ENCODE measurements at regions not wholly inside any gene's neighbourhood (a gene's known extent, or its start where the extent isn't known, plus 50 kb on each side); places are given as distances from the start of the nearest gene placed in this dataset.

GRCh38 chr6:71209206-71209605, 79.4 kb upstream of the OGFRL1 start:
- Histone ChIP-seq H3K27me3 (ENCODE audit: insufficient read depth, low read depth, severe bottlenecking) (no peaks in the 10 kb centered on the region), H3K27ac (no peak overlapping the region)

GRCh38 chr6:71209626-71210025, 79.0 kb upstream of the OGFRL1 start:
- no peaks in the 10 kb centered on the region for H3K27me3 ChIP-seq (ENCODE audit: insufficient read depth, low read depth, severe bottlenecking)
- no peaks in the 10 kb centered on the region for H3K36me3 ChIP-seq
- no peak for TF ChIP-seq CTCF (IDR thresholded peaks at IDR 0.05; ENCODE audit: low read depth, low read length)
- H3K27ac ChIP-seq = no peak overlapping the region
- no peak for DNase-seq
- no peak overlapping the region for H3K4me3 ChIP-seq (ENCODE audit: low read depth, low read length)
- no peaks in the 10 kb centered on the region for H3K9me3 ChIP-seq (ENCODE audit: severe bottlenecking)

More at GRCh38 chr6:71209206-71209605, 79.4 kb upstream of the OGFRL1 start:
- no peaks in the 10 kb centered on the region for H3K9me3 ChIP-seq (ENCODE audit: severe bottlenecking)
- H3K4me3 ChIP-seq (ENCODE audit: low read depth, low read length) = no peak overlapping the region
- DNase-seq = no peak
- TF ChIP-seq CTCF (IDR thresholded peaks at IDR 0.05; ENCODE audit: low read depth, low read length) = no peak
- H3K36me3 ChIP-seq = no peaks in the 10 kb centered on the region

- H3K4me3 ChIP-seq (ENCODE audit: low read depth, low read length) = no peak overlapping the region
- H3K36me3 ChIP-seq = no peaks in the 10 kb centered on the region
- DNase-seq = no peak
- no peak overlapping the region for H3K27ac ChIP-seq
- no peaks in the 10 kb centered on the region for H3K27me3 ChIP-seq (ENCODE audit: insufficient read depth, low read depth, severe bottlenecking)
- no peaks in the 10 kb centered on the region for H3K9me3 ChIP-seq (ENCODE audit: severe bottlenecking)
- TF ChIP-seq CTCF (IDR thresholded peaks at IDR 0.05; ENCODE audit: low read depth, low read length) = no peak
Measured at GRCh38 chr6:71211799-71212198, 76.8 kb upstream of the OGFRL1 start.

GRCh38 chr6:71220466-71220865, 68.1 kb upstream of the OGFRL1 start:
- no peak for TF ChIP-seq CTCF (IDR thresholded peaks at IDR 0.05; ENCODE audit: low read depth, low read length)
- DNase-seq = no peak
- H3K9me3 ChIP-seq (ENCODE audit: severe bottlenecking) = no peaks in the 10 kb centered on the region
- H3K4me3 ChIP-seq (ENCODE audit: low read depth, low read length) = no peak overlapping the region
- no peaks in the 10 kb centered on the region for H3K27me3 ChIP-seq (ENCODE audit: insufficient read depth, low read depth, severe bottlenecking)
- no peak overlapping the region for H3K27ac ChIP-seq
- no peaks in the 10 kb centered on the region for H3K36me3 ChIP-seq

- no peak for DNase-seq
- H3K9me3 ChIP-seq (ENCODE audit: severe bottlenecking) = no peaks in the 10 kb centered on the region
- TF ChIP-seq CTCF (IDR thresholded peaks at IDR 0.05; ENCODE audit: low read depth, low read length) = no peak
- no peaks in the 10 kb centered on the region for H3K27me3 ChIP-seq (ENCODE audit: insufficient read depth, low read depth, severe bottlenecking)
- no peak overlapping the region for H3K27ac ChIP-seq
- H3K36me3 ChIP-seq = no peaks in the 10 kb centered on the region
- H3K4me3 ChIP-seq (ENCODE audit: low read depth, low read length) = no peak overlapping the region
Measured at GRCh38 chr6:71222671-71223070, 65.9 kb upstream of the OGFRL1 start.

- no peak for DNase-seq
- no peaks in the 10 kb centered on the region for H3K36me3 ChIP-seq
Measured at GRCh38 chr6:71224011-71224410, 64.6 kb upstream of the OGFRL1 start.

More at GRCh38 chr6:71224011-71224410, 64.6 kb upstream of the OGFRL1 start:
- Histone ChIP-seq H3K4me3 (ENCODE audit: low read depth, low read length) (no peak overlapping the region), H3K9me3 (ENCODE audit: severe bottlenecking) (no peaks in the 10 kb centered on the region), H3K27me3 (ENCODE audit: insufficient read depth, low read depth, severe bottlenecking) (no peaks in the 10 kb centered on the region), H3K27ac (no peak overlapping the region)
- no peak for TF ChIP-seq CTCF (IDR thresholded peaks at IDR 0.05; ENCODE audit: low read depth, low read length)
